ENCODE measurements at regions not wholly inside any gene's neighbourhood (a gene's known extent, or its start where the extent isn't known, plus 50 kb on each side); places are given as distances from the start of the nearest gene placed in this dataset.

GRCh38 chr2:6352906-6353515, 512.7 kb downstream of the CMPK2 start:
- TF ChIP-seq, protein P1, sequence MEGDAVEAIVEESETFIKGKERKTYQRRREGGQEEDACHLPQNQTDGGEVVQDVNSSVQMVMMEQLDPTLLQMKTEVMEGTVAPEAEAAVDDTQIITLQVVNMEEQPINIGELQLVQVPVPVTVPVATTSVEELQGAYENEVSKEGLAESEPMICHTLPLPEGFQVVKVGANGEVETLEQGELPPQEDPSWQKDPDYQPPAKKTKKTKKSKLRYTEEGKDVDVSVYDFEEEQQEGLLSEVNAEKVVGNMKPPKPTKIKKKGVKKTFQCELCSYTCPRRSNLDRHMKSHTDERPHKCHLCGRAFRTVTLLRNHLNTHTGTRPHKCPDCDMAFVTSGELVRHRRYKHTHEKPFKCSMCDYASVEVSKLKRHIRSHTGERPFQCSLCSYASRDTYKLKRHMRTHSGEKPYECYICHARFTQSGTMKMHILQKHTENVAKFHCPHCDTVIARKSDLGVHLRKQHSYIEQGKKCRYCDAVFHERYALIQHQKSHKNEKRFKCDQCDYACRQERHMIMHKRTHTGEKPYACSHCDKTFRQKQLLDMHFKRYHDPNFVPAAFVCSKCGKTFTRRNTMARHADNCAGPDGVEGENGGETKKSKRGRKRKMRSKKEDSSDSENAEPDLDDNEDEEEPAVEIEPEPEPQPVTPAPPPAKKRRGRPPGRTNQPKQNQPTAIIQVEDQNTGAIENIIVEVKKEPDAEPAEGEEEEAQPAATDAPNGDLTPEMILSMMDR (conservative IDR thresholded peaks at IDR 0.05; ENCODE audit: low read depth, low read length), result peak; percentile 81
- H3K4me3 ChIP-seq (ENCODE audit: low read depth, low read length), result no peak overlapping the region
- DNase-seq (ENCODE audit: low read depth), result peak; percentile 64

DNA sequence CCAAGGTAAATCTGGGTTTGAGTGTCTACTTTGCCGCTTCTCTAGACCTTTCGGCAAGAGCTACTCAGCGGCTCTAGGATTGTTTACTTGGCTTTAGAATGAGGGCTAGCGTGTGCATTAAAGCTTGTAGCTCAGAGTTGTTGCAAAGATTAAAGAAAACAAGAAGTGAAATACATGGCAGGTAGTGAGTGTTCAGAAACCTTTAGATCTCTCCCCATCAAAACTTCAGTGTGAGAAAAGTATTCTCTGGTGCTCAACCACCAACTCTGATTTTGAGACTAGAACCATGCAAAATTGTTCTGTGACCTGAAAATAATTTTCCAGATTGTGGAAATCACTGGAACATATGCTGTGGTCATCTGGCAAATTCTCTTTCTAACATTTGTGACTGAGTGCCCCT, 512.0 kb downstream of the CMPK2 start:
- TF ChIP-seq, protein P1 (conservative IDR thresholded peaks at IDR 0.05; ENCODE audit: low read depth, low read length), result no peak
- DNase-seq (ENCODE audit: low read depth), result no peak
- no peak overlapping the region for H3K4me3 ChIP-seq (ENCODE audit: low read depth, low read length)

GRCh38 chr2:6354546-6354945, 511.2 kb downstream of the CMPK2 start:
- no peak for DNase-seq (ENCODE audit: low read depth)
- H3K4me3 ChIP-seq (ENCODE audit: low read depth, low read length), result no peak overlapping the region
- TF ChIP-seq, protein P1 (conservative IDR thresholded peaks at IDR 0.05; ENCODE audit: low read depth, low read length), result no peak

GRCh38 chr2:6355886-6356761, 509.6 kb downstream of the CMPK2 start:
- TF ChIP-seq, protein P1 (conservative IDR thresholded peaks at IDR 0.05; ENCODE audit: low read depth, low read length), result no peak

DNA sequence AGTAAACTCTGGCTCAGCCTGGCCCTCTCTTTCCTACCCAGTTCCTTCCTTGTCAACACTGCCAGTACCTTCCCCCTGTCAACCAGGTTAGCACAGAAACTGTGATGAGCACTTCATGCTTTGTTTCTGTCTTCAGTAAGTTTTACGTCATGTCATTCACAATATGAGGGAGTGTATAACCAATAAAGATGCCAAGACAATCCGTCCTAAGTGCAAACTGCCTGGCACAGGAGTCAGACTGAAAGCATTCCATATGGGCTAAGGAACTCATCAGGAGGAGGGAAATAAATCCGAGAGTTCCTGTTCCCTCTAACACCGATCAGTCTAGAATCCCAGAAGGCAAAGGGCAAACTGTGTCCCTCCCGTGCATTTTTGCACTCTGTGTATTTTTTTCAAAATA, 507.2 kb downstream of the CMPK2 start:
- no peak overlapping the region for H3K4me3 ChIP-seq (ENCODE audit: low read depth, low read length)
- TF ChIP-seq, protein P1 (conservative IDR thresholded peaks at IDR 0.05; ENCODE audit: low read depth, low read length), result no peak
- DNase-seq (ENCODE audit: low read depth), result no peak

More at GRCh38 chr2:6355886-6356761, 509.6 kb downstream of the CMPK2 start:
- no peak overlapping the region for H3K4me3 ChIP-seq (ENCODE audit: low read depth, low read length)
- DNase-seq (ENCODE audit: low read depth), result no peak

DNA sequence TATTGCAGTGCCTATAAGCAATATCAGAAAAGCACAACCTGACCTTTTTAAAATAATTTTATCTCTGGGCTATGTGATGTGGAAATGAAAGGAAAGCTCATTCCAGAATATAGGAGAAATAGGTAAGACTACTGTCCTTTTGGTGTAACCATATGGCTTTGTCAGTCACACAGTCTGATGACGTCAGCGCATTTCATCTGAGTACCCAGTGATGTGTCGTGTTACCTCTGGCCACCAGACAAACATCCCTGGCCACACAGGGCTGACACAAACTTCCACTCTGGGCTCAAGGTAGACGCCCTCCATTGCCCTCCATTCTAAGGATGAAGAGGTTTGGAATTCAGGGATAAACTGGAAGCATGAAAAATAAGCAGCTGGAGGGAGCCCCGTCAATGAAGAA, 506.7 kb downstream of the CMPK2 start:
- no peak for DNase-seq (ENCODE audit: low read depth)
- TF ChIP-seq, protein P1 (conservative IDR thresholded peaks at IDR 0.05; ENCODE audit: low read depth, low read length), result no peak
- no peak overlapping the region for H3K4me3 ChIP-seq (ENCODE audit: low read depth, low read length)

Measured in choroid plexus epithelial cell (primary cell).